ENCODE measurements at regions not wholly inside any gene's neighbourhood (a gene's known extent, or its start where the extent isn't known, plus 50 kb on each side); places are given as distances from the start of the nearest gene placed in this dataset.
A peak's percentile ranks its signal among the peaks of the same experiment; 100 is the strongest.

GRCh38 chr5:2137444-2138050, 254.8 kb upstream of the IRX4 start:
- peaks cover 10% of the 10 kb centered on the region for H3K27me3 Mint-ChIP-seq
- H3K27ac Mint-ChIP-seq = no peak overlapping the region
- H3K4me1 Mint-ChIP-seq = peaks cover 3% of the 10 kb centered on the region
- no peak for DNase-seq
- intact Hi-C loops (cut with DNase I, micrococcal nuclease) = no loop called here
- H3K4me3 Mint-ChIP-seq = no peak overlapping the region
- POLR2A ChIA-PET = no interaction called here
- ATAC-seq = no peak
- CTCF ChIA-PET = no interaction called here
- no peaks in the 10 kb centered on the region for H3K36me3 Mint-ChIP-seq (ENCODE audit: low read depth)
- H3K9me3 Mint-ChIP-seq (ENCODE audit: low read depth) = peaks cover 3% of the 10 kb centered on the region

DNA sequence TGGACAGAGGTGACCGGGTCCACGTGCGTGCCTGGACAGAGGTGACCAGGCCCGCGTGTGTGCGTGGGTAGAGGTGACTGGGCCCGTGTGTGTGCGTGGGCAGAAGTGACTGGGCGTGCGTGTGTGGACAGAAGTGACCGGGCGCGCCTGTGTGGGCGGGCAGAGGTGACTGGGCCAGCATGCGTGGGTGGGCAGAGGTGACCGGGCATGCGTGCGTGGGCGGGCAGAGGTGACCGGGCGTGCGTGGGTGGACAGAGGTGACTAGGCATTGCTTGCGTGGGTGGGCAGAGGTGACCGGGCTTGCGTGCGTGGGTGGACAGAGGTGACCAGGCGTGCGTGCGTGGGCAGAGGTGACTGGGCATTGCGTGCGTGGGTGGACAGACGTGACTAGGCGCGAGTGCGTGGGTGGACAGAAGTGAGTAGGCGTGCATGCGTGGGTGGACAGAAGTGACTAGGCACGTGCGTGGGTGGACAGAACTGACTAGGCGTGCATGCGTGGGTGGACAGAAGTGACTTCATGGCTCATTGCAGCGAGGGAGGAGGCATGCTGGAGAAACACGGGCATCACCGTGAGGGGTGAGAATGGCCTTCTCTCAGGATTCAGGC, 254.1 kb upstream of the IRX4 start:
- peaks cover 3% of the 10 kb centered on the region for H3K4me1 Mint-ChIP-seq
- H3K4me3 Mint-ChIP-seq = no peak overlapping the region
- ATAC-seq (no peak), DNase-seq (peak; percentile 11)
- intact Hi-C loops (cut with DNase I, micrococcal nuclease) = no loop called here
- H3K36me3 Mint-ChIP-seq (ENCODE audit: low read depth) = no peaks in the 10 kb centered on the region
- ChIA-PET POLR2A (no interaction called here), CTCF (no interaction called here)
- H3K27ac Mint-ChIP-seq = no peak overlapping the region
- H3K27me3 Mint-ChIP-seq = peaks cover 10% of the 10 kb centered on the region
- H3K9me3 Mint-ChIP-seq (ENCODE audit: low read depth) = peaks cover 3% of the 10 kb centered on the region

DNA sequence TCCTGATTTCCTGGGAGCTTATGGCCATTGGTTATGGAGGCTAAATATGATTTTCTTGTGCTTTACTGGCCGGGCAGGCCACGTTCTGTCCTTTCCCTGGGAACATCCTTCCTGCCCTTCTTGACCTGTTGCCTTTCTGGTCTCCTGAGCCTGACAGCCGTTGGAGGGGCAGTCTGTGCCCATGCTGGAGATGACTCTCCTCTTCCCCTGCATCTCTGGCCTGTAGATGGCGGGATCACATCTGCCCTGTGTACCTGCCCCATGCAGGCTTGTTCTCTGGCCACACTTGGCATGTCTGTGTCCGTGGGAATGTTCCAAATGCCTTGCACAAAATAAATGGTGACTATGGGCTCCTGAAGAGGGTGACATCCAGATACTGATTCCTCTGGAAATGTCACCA, 253.1 kb upstream of the IRX4 start:
- no peaks in the 10 kb centered on the region for H3K36me3 Mint-ChIP-seq (ENCODE audit: low read depth)
- H3K27me3 Mint-ChIP-seq = peaks cover 9% of the 10 kb centered on the region
- H3K4me3 Mint-ChIP-seq = no peak overlapping the region
- DNase-seq = no peak
- peaks cover 3% of the 10 kb centered on the region for H3K4me1 Mint-ChIP-seq
- peaks cover 3% of the 10 kb centered on the region for H3K9me3 Mint-ChIP-seq (ENCODE audit: low read depth)
- no peak for ATAC-seq
- H3K27ac Mint-ChIP-seq = no peak overlapping the region
- ChIA-PET POLR2A (no interaction called here), CTCF (no interaction called here)
- intact Hi-C loops (cut with DNase I, micrococcal nuclease) = no loop called here

DNA sequence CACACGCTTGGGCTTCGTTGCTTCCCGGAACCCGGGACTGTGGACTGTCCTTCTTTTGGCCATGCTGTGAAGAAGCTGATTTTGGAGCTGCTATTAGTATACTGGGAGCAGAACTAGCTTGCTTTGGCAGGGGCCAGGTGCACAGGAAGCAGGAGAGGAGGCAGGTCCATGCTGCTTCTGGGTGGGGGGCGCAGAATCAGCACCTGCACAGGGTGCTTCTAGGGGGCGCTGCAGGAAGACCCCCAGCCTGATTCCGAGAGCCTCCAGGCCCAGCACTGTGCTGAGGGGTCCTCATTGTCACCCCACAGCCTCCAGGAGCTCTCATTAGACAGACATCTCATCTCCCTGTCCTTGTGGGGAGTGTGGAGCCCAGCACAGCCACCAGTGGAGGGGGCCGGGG, 252.6 kb upstream of the IRX4 start:
- peaks cover 3% of the 10 kb centered on the region for H3K4me1 Mint-ChIP-seq
- intact Hi-C loops (cut with DNase I, micrococcal nuclease) = no loop called here
- POLR2A ChIA-PET = no interaction called here

DNA sequence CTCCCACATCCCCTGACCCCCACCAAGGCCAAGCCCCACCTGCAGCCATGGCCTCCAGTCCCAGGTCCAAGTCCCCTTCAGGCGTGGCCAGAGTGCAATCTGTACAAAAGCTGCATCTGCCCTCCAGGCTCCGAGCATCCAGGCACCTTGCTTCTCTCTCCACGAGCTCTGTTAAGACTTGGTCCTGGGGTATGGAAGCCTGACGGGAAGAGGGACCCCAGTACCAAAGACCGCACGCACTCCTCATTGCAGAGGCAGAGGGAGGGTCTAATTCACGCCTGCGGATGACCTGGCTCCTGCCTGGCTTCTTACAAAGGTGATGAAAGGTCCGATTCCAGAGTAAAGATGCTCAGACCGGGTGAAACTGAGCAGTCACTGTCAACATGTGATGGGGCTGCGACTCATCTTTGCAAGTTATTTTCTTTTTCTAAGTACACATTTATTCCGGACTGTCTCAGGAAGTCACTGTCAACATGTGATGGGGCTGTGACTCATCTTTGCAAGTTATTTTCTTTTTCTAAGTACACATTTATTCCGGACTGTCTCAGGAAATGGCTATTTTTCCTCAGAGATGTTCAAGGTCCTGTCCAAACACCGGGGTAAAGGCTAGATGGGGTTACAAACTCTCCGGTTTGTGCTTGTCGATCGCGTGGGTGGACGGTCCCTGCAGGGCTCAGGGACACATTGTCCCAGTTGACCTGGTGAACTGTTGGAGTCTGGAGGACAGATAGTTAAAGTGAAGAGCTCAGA, 252.0 kb upstream of the IRX4 start:
- Mint-ChIP-seq H3K9me3 (ENCODE audit: low read depth) (peaks cover 3% of the 10 kb centered on the region), H3K27me3 (peaks cover 4% of the 10 kb centered on the region), H3K4me1 (peaks cover 3% of the 10 kb centered on the region), H3K36me3 (ENCODE audit: low read depth) (no peaks in the 10 kb centered on the region), H3K4me3 (no peak overlapping the region), H3K27ac (no peak overlapping the region)
- ATAC-seq (peak; percentile 33), DNase-seq (no peak)
- ChIA-PET POLR2A (no interaction called here), CTCF (no interaction called here)
- intact Hi-C loops (cut with DNase I, micrococcal nuclease) = no loop called here

More for the DNA sequence above, 252.6 kb upstream of the IRX4 start:
- CTCF ChIA-PET = no interaction called here
- Mint-ChIP-seq H3K9me3 (ENCODE audit: low read depth) (peaks cover 3% of the 10 kb centered on the region), H3K36me3 (ENCODE audit: low read depth) (no peaks in the 10 kb centered on the region), H3K4me3 (no peak overlapping the region), H3K27me3 (peaks cover 7% of the 10 kb centered on the region), H3K27ac (no peak overlapping the region)
- ATAC-seq (no peak), DNase-seq (no peak)

DNA sequence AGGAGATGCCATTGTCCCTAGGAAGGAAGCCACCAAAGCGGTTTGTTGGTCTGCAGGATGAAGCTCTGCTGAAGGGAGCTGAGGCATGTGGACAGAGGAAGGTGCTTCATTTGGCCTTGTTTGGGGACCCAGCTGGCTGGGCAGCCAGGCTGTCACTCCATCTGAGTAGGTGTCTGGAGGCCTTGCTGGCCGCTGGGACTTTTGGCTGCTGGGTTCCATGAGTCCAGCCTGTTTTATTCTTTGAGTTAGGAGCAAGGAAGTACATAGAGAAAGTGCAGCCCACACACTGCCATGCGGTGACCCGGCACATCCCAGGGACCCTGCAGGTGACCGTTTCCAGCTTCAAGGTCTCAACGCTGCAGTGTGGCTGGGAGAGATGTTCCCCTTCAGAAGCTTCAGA, 251.2 kb upstream of the IRX4 start:
- no peak overlapping the region for H3K4me3 Mint-ChIP-seq
- H3K36me3 Mint-ChIP-seq (ENCODE audit: low read depth) = no peaks in the 10 kb centered on the region
- ATAC-seq = no peak
- intact Hi-C loops (cut with DNase I, micrococcal nuclease) = no loop called here
- H3K27ac Mint-ChIP-seq = no peak overlapping the region
- H3K9me3 Mint-ChIP-seq (ENCODE audit: low read depth) = peaks cover 3% of the 10 kb centered on the region
- ChIA-PET CTCF (no interaction called here), POLR2A (no interaction called here)
- no peak for DNase-seq
- peaks cover 2% of the 10 kb centered on the region for H3K27me3 Mint-ChIP-seq
- H3K4me1 Mint-ChIP-seq = peaks cover 3% of the 10 kb centered on the region

DNA sequence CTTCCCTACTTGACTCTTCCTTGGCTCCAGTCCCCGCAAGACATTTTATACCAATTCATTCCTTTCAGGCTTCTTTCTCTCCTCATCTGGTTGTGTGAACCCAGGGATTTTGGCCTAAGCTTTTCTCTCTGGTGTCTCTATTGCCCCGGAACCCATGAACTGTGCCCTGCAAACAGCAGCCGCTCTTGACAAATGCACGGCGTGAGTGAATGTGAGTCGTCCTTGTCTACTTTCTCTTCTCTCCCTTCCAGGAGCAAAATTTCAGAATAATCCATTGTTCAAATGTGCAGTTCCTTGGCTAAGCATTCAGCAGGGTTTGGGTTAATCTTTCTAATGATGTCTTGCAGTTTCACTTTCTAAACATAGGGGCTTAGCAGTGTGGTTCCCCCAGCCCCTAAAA, 250.4 kb upstream of the IRX4 start:
- ChIA-PET CTCF (no interaction called here), POLR2A (no interaction called here)
- Mint-ChIP-seq H3K4me1 (peaks cover 3% of the 10 kb centered on the region), H3K4me3 (no peak overlapping the region), H3K27me3 (peaks cover 2% of the 10 kb centered on the region), H3K27ac (no peak overlapping the region), H3K36me3 (ENCODE audit: low read depth) (no peaks in the 10 kb centered on the region), H3K9me3 (ENCODE audit: low read depth) (peaks cover 3% of the 10 kb centered on the region)
- no peak for ATAC-seq
- DNase-seq = no peak
- intact Hi-C loops (cut with DNase I, micrococcal nuclease) = no loop called here

- H3K36me3 Mint-ChIP-seq (ENCODE audit: low read depth) = no peaks in the 10 kb centered on the region
- ChIA-PET POLR2A (no interaction called here), CTCF (no interaction called here)
- peaks cover 3% of the 10 kb centered on the region for H3K9me3 Mint-ChIP-seq (ENCODE audit: low read depth)
- DNase-seq = no peak
- intact Hi-C loops (cut with DNase I, micrococcal nuclease) = no loop called here
- H3K27me3 Mint-ChIP-seq = peaks cover 2% of the 10 kb centered on the region
- H3K4me3 Mint-ChIP-seq = no peak overlapping the region
- ATAC-seq = no peak
- H3K4me1 Mint-ChIP-seq = peaks cover 3% of the 10 kb centered on the region
- no peak overlapping the region for H3K27ac Mint-ChIP-seq
These were observed 249.7 kb upstream of the IRX4 start for GRCh38 chr5:2132497-2132847.

DNA sequence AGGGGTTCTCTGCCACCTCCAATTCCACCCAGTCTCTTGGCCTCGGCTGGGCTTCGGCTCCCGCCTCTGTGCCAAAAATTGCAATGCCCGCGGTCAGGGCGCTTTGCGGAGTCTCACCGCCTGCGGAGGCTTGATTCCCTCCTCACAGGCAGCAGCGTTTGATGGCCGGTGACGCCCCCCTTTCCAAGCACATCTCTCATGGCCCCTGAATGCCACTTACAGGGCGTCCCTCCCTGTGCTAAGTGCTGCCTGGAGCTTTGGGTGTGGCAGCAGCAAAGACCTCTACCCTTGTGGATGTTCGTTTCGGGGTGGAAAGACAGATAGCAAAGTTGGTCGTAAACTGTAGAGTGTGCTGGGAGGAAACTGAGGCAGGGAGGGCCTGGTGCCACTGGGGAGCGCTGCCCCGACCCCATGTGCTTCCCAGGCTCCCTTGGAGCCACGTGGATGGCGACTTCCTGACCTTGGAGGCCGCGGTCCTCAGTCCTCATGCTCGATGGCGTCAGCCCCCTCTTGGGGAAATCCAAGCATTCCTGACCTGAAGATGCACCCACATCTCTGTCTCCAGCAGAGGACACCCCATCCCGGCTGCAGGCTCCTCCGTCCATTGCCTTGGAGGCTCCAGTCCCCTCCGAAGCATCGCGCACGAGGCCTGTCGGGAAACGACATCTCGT, 249.2 kb upstream of the IRX4 start:
- intact Hi-C loops (cut with DNase I, micrococcal nuclease) = no loop called here
- POLR2A ChIA-PET = no interaction called here
- ATAC-seq (no peak), DNase-seq (no peak)
- Mint-ChIP-seq H3K4me3 (no peak overlapping the region), H3K27ac (no peak overlapping the region), H3K27me3 (peaks cover 2% of the 10 kb centered on the region), H3K36me3 (ENCODE audit: low read depth) (no peaks in the 10 kb centered on the region), H3K9me3 (ENCODE audit: low read depth) (peaks cover 1% of the 10 kb centered on the region), H3K4me1 (peaks cover 1% of the 10 kb centered on the region)
- CTCF ChIA-PET = no interaction called here

DNA sequence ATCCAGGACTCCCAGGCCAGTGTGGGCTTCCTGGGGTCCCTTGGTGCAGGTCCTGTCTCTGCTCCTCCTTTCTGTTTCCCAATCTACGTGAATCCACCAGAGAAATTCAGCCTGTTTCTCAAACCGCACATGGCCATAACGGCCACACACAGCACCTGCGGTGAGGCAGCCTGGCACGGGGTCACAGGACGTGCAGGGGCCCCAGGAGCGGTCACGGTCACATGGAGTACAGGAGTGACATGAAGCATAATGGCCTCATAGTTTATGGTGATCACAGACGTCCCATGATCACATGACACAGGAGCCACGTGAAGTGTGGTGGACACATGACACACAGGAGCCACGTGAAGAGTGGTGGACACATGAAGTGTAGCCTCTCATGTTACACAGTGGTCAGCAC, 248.5 kb upstream of the IRX4 start:
- Mint-ChIP-seq H3K4me3 (no peak overlapping the region), H3K27me3 (no peaks in the 10 kb centered on the region), H3K36me3 (ENCODE audit: low read depth) (no peaks in the 10 kb centered on the region), H3K9me3 (ENCODE audit: low read depth) (no peaks in the 10 kb centered on the region), H3K4me1 (no peaks in the 10 kb centered on the region), H3K27ac (no peak overlapping the region)
- no peak for ATAC-seq
- ChIA-PET CTCF (no interaction called here), POLR2A (no interaction called here)
- DNase-seq = no peak
- intact Hi-C loops (cut with DNase I, micrococcal nuclease) = no loop called here

DNA sequence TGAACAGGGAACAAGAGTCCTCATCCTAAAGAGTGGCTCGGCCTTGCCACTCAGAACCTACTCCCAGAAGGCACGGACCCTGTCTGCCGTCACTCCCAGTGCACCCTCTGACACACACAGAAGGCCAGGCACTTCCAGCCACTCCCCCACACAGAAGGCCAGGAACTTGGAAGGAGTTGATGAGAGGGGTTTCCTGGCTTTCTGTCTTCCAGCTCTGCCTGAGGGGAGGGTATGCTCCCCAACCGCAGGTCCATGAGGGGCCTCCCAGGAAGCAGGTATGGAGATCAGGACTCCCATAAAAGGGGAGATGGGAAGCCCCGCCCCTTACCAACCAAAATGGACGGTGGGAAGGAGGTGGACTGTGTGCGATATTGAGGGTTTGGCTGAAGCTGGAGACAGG, 247.6 kb upstream of the IRX4 start:
- ChIA-PET POLR2A (no interaction called here), CTCF (no interaction called here)
- H3K9me3 Mint-ChIP-seq (ENCODE audit: low read depth) = no peaks in the 10 kb centered on the region
- no peaks in the 10 kb centered on the region for H3K36me3 Mint-ChIP-seq (ENCODE audit: low read depth)
- H3K27me3 Mint-ChIP-seq = peaks cover 3% of the 10 kb centered on the region
- H3K4me1 Mint-ChIP-seq = no peaks in the 10 kb centered on the region
- intact Hi-C loops (cut with DNase I, micrococcal nuclease) = no loop called here
- H3K27ac Mint-ChIP-seq = no peak overlapping the region
- H3K4me3 Mint-ChIP-seq = no peak overlapping the region
- ATAC-seq (no peak), DNase-seq (no peak)

DNA sequence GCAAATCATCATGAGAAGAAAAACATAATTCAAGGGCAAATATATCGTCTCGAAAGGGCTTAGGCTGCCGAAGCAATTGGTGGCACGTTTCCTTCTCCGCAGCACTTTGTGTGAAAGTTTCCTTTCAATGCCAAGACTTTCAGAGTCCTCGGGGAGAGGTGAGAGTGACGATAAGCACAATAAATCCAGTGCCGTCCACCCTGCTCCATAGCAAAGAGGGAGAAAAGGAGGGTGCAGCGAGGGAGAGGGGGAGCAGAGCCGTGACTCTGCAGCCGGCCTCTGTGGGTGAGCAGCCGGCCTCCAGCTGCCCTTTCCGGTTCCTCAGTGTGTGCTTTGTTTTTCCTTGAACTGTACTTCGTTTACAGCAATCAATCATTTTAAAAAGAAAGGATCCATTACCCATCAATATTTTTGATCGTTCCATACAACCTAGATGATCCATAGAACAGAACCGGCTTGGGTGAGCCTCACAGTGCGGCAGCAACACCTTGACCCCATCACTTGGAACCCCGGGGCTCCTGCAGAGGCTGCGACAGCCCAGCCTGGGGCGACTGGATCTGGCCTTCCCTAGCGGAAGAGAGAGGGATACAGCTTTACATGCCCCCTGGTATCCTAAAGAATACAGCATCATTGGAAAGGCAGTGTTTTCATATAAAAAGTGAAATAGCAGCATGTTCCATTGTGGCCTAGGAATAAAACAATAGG, 247.0 kb upstream of the IRX4 start:
- Mint-ChIP-seq H3K9me3 (ENCODE audit: low read depth) (no peaks in the 10 kb centered on the region), H3K36me3 (ENCODE audit: low read depth) (no peaks in the 10 kb centered on the region), H3K27me3 (peaks cover 3% of the 10 kb centered on the region), H3K4me3 (no peak overlapping the region), H3K4me1 (no peaks in the 10 kb centered on the region), H3K27ac (no peak overlapping the region)
- ChIA-PET CTCF (no interaction called here), POLR2A (no interaction called here)
- intact Hi-C loops (cut with DNase I, micrococcal nuclease) = no loop called here
- DNase-seq (no peak), ATAC-seq (no peak)

All from activated CD4-positive, alpha-beta T cell treated with anti-CD3 and anti-CD28 coated beads for 36 hours (primary cell).